ENCODE measurements at regions not wholly inside any gene's neighbourhood (a gene's known extent, or its start where the extent isn't known, plus 50 kb on each side); places are given as distances from the start of the nearest gene placed in this dataset.

DNA sequence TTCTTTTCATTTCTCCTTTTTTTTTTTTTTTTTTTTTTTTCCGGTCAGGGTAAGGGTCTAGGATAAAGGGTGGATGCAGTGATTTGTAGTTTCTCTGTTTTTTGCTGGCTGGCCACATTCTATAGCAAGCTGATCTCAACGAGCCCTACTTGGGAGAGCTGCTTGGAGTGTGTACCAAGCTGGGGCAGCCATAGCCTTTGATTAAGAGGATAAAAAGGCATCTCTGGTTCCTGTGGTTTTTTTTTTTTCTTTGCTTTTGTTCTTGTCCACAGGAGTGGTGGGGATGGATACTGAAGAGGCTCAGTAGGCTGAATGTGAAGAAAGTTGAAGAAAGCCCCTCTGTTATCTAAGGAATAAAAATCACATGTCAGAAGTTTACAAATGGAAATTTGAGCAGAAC lies 955.3 kb upstream of the WWC1 start:
- intact Hi-C loops (cut with DNase I), result no loop called here
- H3K4me3 ChIP-seq (replicated peaks in 1 of 3), result no peak overlapping the region
- 65 to 75% methylated on average over 2 of the region's 2 CpGs for WGBS, 2 donors

GRCh38 chr5:167339205-167339604 lies 952.2 kb upstream of the WWC1 start:
- 86 to 88% methylated on average over 1 of the region's 1 CpG for WGBS, 2 donors

More for the DNA sequence above, 955.3 kb upstream of the WWC1 start:
- no peak overlapping the region for H3K27ac ChIP-seq
- H3K4me1 ChIP-seq, result no peaks in the 10 kb centered on the region
- no peak for DNase-seq
- no peaks in the 10 kb centered on the region for H3K9me3 ChIP-seq
- H3K27me3 ChIP-seq, result no peaks in the 10 kb centered on the region
- TF ChIP-seq, protein P1, sequence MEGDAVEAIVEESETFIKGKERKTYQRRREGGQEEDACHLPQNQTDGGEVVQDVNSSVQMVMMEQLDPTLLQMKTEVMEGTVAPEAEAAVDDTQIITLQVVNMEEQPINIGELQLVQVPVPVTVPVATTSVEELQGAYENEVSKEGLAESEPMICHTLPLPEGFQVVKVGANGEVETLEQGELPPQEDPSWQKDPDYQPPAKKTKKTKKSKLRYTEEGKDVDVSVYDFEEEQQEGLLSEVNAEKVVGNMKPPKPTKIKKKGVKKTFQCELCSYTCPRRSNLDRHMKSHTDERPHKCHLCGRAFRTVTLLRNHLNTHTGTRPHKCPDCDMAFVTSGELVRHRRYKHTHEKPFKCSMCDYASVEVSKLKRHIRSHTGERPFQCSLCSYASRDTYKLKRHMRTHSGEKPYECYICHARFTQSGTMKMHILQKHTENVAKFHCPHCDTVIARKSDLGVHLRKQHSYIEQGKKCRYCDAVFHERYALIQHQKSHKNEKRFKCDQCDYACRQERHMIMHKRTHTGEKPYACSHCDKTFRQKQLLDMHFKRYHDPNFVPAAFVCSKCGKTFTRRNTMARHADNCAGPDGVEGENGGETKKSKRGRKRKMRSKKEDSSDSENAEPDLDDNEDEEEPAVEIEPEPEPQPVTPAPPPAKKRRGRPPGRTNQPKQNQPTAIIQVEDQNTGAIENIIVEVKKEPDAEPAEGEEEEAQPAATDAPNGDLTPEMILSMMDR (IDR thresholded peaks at IDR 0.05), result no peak
- TF ChIP-seq POLR2A (IDR thresholded peaks at IDR 0.05), result no peak
- no peaks in the 10 kb centered on the region for H3K36me3 ChIP-seq

DNA sequence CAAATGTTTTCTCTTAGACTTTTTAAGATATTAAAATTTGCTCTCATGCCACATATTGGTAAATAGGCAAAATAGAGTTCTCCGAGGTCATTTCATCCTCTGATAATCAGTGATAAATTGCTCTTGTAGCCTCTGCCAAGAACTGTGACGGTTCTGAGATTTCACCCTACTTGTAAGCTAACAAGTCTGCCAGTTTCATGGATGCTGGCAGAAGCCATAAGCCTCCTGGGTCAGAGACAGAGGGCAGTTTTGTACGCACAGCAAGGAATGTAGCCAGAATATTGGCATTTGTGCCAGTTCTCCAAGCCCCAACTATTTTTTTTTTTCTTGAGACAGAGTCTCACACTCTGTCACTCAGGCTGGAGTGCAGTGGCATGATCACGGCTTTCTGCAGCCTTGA lies 945.0 kb upstream of the WWC1 start:
- Histone ChIP-seq H3K4me3 (replicated peaks in 1 of 3) (no peak overlapping the region), H3K9me3 (no peaks in the 10 kb centered on the region), H3K27ac (no peak overlapping the region), H3K4me1 (no peaks in the 10 kb centered on the region), H3K36me3 (no peaks in the 10 kb centered on the region), H3K27me3 (no peaks in the 10 kb centered on the region)
- no peak for DNase-seq
- intact Hi-C loops (cut with DNase I), result no loop called here
- no peak for TF ChIP-seq POLR2A (IDR thresholded peaks at IDR 0.05)
- TF ChIP-seq, protein P1 (IDR thresholded peaks at IDR 0.05), result no peak
- WGBS, 2 donors, result 68 to 81% methylated on average over 4 of the region's 4 CpGs

More at GRCh38 chr5:167339205-167339604, 952.2 kb upstream of the WWC1 start:
- H3K27me3 ChIP-seq, result no peaks in the 10 kb centered on the region
- DNase-seq, result no peak
- intact Hi-C loops (cut with DNase I), result no loop called here
- no peak overlapping the region for H3K27ac ChIP-seq
- no peaks in the 10 kb centered on the region for H3K36me3 ChIP-seq
- no peaks in the 10 kb centered on the region for H3K4me1 ChIP-seq
- no peak overlapping the region for H3K4me3 ChIP-seq (replicated peaks in 1 of 3)
- TF ChIP-seq, protein P1 (IDR thresholded peaks at IDR 0.05), result no peak
- no peak for TF ChIP-seq POLR2A (IDR thresholded peaks at IDR 0.05)
- no peaks in the 10 kb centered on the region for H3K9me3 ChIP-seq

GRCh38 chr5:167348251-167348926 lies 943.1 kb upstream of the WWC1 start:
- TF ChIP-seq, protein P1 (IDR thresholded peaks at IDR 0.05), result no peak
- no peak for TF ChIP-seq POLR2A (IDR thresholded peaks at IDR 0.05)
- no peaks in the 10 kb centered on the region for H3K27me3 ChIP-seq
- no peak overlapping the region for H3K4me3 ChIP-seq (replicated peaks in 1 of 3)
- DNase-seq, result no peak
- 79 to 80% methylated on average over 12 of the region's 12 CpGs for WGBS, 2 donors
- H3K36me3 ChIP-seq, result no peaks in the 10 kb centered on the region
- intact Hi-C loops (cut with DNase I), result no loop called here
- no peaks in the 10 kb centered on the region for H3K9me3 ChIP-seq
- H3K27ac ChIP-seq, result no peak overlapping the region
- no peaks in the 10 kb centered on the region for H3K4me1 ChIP-seq

GRCh38 chr5:167348980-167349379 lies 942.5 kb upstream of the WWC1 start:
- 67 to 71% methylated on average over 3 of the region's 3 CpGs for WGBS, 2 donors
- H3K27me3 ChIP-seq, result no peaks in the 10 kb centered on the region
- TF ChIP-seq, protein P1 (IDR thresholded peaks at IDR 0.05), result no peak
- no peak for TF ChIP-seq POLR2A (IDR thresholded peaks at IDR 0.05)
- no peak overlapping the region for H3K27ac ChIP-seq
- DNase-seq, result no peak
- no peaks in the 10 kb centered on the region for H3K36me3 ChIP-seq
- intact Hi-C loops (cut with DNase I), result no loop called here
- no peaks in the 10 kb centered on the region for H3K4me1 ChIP-seq
- H3K4me3 ChIP-seq (replicated peaks in 1 of 3), result no peak overlapping the region
- no peaks in the 10 kb centered on the region for H3K9me3 ChIP-seq

Measured in thyroid gland (tissue), 4 donors.